H1 (cell line): ENCODE measurements at regions not wholly inside any gene's neighbourhood (a gene's known extent, or its start where the extent isn't known, plus 50 kb on each side); places are given as distances from the start of the nearest gene placed in this dataset.

Source experiments
- EZH2 ChIP-seq: fragments of 200-600 bp; sonication (generic); IDR thresholded peaks from 2 replicates; pipeline ENCODE4 v1.7.1; 2012; ENCODE audit warnings: low read depth, mild to moderate bottlenecking, moderate library complexity, low read length, inconsistent platforms; ENCODE audit not compliant: severe bottlenecking
- POLR2A ChIP-seq, 2 experiments: IDR thresholded peaks; 1 replicate in 1 of 2; 2 replicates in 1 of 2; pipeline ENCODE4 v1.6.1; 2011; ENCODE audit warnings: low read depth in 2 of 2, low read length in 2 of 2, mild to moderate bottlenecking in 2 of 2; ENCODE audit errors: control extremely low read depth in 1 of 2
- RNF2 ChIP-seq: fragments of 200-900, 300-1000 bp; sonication (generic); IDR thresholded peaks from 2 replicates; pipeline ENCODE4 v1.7.1; 2016; ENCODE audit warnings: borderline replicate concordance, low read depth, mild to moderate bottlenecking, antibody characterized with exemption, low read length; ENCODE audit not compliant: poor library complexity, severe bottlenecking; ENCODE audit errors: missing control alignments
- TF ChIP-seq, protein P1 (sequence below), 3 experiments: IDR thresholded peaks; 1 replicate in 2 of 3; 2 replicates in 1 of 3; pipeline versions ENCODE4 v1.5.1 to v1.6.1; 2011; ENCODE audit warnings: low read length in 3 of 3, mild to moderate bottlenecking in 3 of 3, inconsistent platforms in 2 of 3, low read depth in 1 of 3, moderate library complexity in 1 of 3; ENCODE audit not compliant: insufficient read depth in 1 of 3; ENCODE audit errors: control extremely low read depth in 1 of 3

DNA sequence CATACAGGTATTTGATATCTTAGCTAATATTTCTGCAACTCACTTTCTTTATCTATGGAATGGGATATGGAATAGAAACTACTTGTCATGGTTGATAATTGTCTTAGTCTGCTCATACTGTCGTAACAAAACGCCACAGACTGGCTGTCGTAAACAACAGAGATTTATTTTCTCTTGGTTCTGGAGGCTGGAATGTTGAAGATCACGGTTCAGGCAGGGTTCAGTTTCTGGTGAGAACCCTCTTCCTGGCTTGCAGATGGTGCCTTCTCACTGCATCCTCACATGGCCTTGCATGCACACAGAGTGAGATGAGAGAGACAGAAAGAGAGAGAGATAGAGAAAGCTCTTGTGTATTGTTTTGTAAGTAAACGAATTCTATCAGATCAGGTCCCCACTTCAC, 332.7 kb upstream of the MAGI2 start:
- TF ChIP-seq, protein P1, sequence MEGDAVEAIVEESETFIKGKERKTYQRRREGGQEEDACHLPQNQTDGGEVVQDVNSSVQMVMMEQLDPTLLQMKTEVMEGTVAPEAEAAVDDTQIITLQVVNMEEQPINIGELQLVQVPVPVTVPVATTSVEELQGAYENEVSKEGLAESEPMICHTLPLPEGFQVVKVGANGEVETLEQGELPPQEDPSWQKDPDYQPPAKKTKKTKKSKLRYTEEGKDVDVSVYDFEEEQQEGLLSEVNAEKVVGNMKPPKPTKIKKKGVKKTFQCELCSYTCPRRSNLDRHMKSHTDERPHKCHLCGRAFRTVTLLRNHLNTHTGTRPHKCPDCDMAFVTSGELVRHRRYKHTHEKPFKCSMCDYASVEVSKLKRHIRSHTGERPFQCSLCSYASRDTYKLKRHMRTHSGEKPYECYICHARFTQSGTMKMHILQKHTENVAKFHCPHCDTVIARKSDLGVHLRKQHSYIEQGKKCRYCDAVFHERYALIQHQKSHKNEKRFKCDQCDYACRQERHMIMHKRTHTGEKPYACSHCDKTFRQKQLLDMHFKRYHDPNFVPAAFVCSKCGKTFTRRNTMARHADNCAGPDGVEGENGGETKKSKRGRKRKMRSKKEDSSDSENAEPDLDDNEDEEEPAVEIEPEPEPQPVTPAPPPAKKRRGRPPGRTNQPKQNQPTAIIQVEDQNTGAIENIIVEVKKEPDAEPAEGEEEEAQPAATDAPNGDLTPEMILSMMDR (IDR thresholded peaks at IDR 0.05; ENCODE audit: control extremely low read depth in 1 of 3, insufficient read depth in 1 of 3, low read depth in 1 of 3, low read length in 3 of 3): no peak
- TF ChIP-seq EZH2: no peak
- no peak for TF ChIP-seq POLR2A (IDR thresholded peaks at IDR 0.05; ENCODE audit: control extremely low read depth in 1 of 2, low read depth in 2 of 2, low read length in 2 of 2)
- TF ChIP-seq RNF2: no peak
